Transverse colon (tissue), 3 donors: ENCODE measurements at regions not wholly inside any gene's neighbourhood (a gene's known extent, or its start where the extent isn't known, plus 50 kb on each side); places are given as distances from the start of the nearest gene placed in this dataset.

Experiments used
- POLR2A ChIP-seq: fragments of 450-650 bp; IDR thresholded peaks from one replicate; pipeline ENCODE4 v1.6.1; 2016; ENCODE audit warnings: antibody characterized with exemption, mild to moderate bottlenecking, moderate library complexity
- TF ChIP-seq, protein P1 (sequence below), 5 experiments: fragments of 200-600 bp in 3 of 5; fragments of 450-650 bp in 2 of 5; sonication (generic) in 3 of 5; IDR thresholded peaks; 1 replicate in 2 of 5; 2 replicates in 3 of 5; pipeline ENCODE4 v1.5.1; 2016 to 2017; ENCODE audit warnings: antibody characterized with exemption in 5 of 5, inconsistent platforms in 3 of 5, mild to moderate bottlenecking in 2 of 5, moderate library complexity in 1 of 5

- TF ChIP-seq, protein P1, sequence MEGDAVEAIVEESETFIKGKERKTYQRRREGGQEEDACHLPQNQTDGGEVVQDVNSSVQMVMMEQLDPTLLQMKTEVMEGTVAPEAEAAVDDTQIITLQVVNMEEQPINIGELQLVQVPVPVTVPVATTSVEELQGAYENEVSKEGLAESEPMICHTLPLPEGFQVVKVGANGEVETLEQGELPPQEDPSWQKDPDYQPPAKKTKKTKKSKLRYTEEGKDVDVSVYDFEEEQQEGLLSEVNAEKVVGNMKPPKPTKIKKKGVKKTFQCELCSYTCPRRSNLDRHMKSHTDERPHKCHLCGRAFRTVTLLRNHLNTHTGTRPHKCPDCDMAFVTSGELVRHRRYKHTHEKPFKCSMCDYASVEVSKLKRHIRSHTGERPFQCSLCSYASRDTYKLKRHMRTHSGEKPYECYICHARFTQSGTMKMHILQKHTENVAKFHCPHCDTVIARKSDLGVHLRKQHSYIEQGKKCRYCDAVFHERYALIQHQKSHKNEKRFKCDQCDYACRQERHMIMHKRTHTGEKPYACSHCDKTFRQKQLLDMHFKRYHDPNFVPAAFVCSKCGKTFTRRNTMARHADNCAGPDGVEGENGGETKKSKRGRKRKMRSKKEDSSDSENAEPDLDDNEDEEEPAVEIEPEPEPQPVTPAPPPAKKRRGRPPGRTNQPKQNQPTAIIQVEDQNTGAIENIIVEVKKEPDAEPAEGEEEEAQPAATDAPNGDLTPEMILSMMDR (IDR thresholded peaks at IDR 0.05) = no peak
- TF ChIP-seq POLR2A = no peak
Observed at GRCh38 chr7:155948845-155949244, 136.6 kb upstream of the SHH start.
